NCI-H146 treated with DMSO at 0.1 percent for 48 hours (cell line): ENCODE measurements at regions not wholly inside any gene's neighbourhood (a gene's known extent, or its start where the extent isn't known, plus 50 kb on each side); places are given as distances from the start of the nearest gene placed in this dataset.
"Not testable (repeated sequence)": the region's sequence is repeated elsewhere in the genome, so short reads cannot be mapped to it uniquely, and the experiment has no call there.

Experiments used
- DNase-seq: peaks from one replicate; lab custom pipeline; 2025; ENCODE audit not compliant: unreplicated experiment; lab: John Stamatoyannopoulos, UW

DNA sequence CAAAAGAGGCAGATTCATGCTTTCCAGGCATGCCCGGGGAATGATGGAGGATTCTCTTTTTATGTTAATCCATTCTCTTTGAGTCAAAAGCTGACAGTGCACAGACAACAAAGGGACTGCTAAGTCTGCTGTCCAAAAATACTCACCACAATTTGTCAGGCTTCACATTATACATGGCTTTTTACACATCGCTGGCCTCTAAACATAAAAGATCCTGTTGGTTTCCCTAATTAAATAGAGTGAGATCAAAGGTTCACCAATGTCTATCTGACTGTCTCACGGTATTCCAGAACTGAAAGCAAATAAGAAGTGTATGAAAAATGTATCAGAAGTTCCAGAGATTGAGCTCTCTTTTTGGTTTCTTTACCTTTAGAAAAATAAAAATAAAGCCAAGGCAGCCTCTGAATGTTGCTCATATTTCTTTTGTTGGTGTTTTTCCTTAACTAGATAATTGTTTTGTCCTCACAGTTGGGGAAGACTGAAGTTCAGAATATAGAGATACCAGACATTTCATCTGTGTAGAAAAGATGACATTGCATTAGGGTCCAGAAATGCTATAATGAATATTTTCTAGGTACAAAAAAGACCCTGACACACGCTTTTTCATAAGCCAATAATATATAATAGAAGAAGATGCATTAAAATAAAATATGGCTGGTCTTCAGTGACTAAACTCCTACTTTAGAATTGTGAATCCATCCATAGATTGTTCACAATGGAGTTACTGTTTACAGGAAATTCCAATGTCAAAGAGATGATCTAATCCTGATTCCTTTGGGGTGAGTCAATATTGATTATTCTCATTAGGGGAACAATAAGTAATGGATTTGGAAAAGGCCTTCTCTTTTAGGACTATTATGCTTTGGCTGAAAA, 688.2 kb upstream of the CDH6 start:
- DNase-seq = peak; percentile 63

DNA sequence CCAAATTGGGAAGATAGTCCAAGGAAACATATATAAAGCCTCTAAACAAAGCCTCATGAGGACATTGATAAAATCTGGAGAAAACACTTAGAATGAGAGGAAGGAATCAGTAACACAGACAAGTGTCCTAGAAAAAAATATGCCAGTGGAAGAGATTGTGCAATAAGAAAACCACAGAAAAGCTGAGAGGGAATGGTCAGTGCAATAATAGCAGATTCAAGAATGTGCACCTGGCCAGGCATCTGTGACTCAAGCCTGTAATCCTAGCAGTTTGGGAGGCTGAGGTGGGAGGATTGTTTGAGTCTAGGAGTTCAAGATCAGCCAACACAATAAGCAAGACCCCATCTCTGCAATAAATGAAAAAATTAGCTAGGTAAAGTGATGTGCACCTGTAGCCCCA, 691.2 kb upstream of the CDH6 start:
- DNase-seq = no peak

DNA sequence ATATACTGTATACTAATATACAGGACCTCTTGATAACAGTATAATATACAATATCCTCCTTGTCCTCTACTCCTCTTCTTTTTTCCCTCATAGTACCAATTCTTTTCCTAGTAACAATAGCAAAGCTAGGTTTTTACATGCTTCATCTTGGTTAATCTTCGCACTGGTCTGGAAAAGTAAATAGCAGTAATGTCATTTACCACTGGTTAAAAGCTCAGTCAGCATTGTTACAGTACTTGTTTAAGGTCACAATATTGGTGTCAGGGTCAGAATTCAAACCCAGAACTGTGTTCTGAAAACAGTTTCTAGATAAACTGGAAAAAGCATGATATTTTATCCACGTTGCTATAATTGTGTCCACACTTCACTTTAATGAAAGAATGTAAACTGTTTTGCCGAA, 692.4 kb upstream of the CDH6 start:
- DNase-seq = no peak

DNA sequence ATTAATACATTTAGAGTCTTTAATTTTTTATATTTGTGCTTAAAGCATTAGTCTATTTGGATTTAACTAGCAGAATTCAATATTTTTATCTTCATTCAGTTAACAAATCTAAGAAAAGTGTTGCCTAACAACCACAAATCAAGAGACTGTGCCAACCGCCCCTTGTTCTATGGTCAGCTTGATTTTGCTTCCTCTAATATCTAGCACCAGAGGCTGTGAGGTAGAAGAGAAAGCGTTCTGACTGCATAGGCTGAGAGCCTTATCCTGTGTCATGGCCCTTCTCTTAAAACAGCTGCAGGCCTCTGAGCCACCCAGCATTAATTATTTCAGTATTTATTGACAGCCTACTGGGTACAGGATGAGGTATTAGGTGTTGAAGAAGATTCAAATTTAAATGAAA, 693.0 kb upstream of the CDH6 start:
- DNase-seq = no peak

DNA sequence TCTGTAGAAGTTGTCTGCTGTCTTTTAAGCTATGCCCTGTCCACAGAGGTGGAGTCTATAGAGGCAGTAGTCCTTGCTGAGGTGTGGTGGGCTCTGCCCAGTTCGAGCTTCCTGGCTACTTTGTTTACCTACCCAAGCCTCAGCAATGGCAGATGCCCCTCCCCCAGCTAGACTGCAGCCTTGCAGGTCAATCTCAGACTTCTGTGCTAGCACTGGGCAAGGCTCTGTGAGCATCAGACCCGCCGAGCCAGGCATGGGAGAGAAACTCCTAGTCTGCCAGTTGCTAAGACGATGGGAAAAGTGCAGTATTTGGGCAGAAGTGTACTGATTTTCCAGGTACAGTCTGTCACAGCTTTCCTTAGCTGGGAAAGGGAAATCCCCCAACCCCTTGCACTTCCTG, 694.1 kb upstream of the CDH6 start:
- no peak for DNase-seq

DNA sequence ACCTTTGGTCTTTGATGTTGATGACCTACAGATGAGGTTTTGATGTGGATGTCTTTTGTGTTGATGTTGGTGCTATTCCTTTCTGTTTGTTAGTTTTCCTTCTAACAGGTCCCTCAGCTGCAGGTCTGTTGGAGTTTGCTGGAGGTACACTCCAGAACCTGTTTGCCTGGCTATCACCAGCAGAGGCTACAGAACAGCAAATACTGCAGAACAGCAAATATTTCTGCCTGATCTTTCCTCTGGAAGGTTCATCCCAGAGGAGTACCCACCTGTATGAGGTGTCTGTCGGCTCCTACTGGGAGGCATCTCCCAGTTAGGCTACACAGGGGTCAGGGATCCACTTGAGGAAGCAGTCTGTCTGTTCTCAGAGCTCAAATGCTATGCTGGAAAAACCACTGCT, 694.5 kb upstream of the CDH6 start:
- DNase-seq = no peak

DNA sequence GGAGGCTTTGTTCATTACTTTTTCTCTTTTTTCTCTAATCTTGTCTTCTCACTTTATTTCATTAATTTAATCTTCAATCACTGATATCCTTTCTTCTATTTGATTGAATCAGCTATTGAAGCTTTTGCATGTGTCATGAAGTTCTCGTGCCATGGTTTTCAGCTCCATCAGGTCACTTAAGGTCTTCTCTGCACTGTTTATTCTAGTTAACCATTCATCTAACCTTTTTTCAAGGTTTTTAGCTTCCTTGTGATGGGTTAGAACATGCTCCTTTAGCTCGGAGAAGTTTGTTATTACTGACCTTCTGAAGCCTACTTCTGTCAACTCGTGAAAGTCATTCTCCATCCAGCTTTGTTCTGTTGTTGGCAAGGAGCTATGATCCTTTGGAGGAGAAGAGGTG, 695.0 kb upstream of the CDH6 start:
- not testable (repeated sequence) for DNase-seq

DNA sequence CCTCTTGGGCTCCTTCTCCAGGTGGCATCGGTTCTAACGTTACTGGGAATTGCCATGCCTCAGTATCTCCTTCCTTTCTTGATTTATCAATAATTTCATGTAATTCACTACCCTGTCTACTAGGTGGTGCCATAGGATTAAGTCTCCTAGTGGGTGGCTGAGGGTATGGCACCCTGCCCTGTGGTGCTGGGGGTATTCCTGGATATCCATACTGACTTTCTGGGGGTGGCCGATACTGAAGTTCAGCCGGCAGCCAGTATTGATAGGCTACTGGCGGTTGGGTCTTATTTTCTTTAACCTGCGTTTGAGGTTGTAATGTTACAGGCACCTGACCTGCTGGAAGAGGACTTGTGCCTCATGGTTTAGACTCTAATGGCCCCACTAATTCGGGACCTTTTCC, 699.4 kb upstream of the CDH6 start:
- not testable (repeated sequence) for DNase-seq

DNA sequence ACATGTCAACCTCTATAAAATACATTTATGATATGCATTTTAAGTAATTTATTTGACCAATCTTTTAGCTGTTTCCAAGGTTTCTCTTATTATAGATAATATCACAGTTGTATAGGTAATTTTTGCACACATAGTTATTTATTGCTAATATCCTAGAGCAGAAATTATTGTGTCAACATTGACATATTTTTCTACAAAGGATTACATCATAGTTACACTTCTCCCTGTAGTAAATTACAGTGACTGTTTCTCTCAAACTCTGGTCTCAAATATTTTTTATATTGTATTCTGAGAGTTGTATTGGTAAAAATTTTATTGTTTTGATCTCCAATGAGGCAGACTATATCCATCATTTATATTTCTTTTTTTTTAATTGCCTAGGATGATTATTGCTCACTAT, 714.4 kb upstream of the CDH6 start:
- no peak for DNase-seq

DNA sequence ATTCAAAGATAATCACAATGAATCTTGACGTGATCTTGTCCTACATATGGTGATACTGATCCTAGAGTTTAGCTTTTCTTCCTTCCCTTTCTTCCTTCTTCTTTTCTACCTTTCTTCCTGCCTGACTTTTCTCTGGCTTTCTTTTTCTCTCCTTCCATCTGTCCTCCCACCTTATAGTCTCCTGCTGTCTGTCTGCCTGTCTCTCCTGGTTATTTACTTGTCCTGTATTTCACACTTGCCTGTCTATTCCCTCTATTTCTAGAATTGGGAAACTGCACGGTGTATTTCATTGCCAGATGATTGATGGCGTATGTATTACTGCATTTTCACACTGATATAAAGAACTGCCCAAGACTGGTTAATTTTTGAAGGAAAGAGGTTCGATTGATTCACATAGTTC, 718.1 kb upstream of the CDH6 start:
- no peak for DNase-seq

DNA sequence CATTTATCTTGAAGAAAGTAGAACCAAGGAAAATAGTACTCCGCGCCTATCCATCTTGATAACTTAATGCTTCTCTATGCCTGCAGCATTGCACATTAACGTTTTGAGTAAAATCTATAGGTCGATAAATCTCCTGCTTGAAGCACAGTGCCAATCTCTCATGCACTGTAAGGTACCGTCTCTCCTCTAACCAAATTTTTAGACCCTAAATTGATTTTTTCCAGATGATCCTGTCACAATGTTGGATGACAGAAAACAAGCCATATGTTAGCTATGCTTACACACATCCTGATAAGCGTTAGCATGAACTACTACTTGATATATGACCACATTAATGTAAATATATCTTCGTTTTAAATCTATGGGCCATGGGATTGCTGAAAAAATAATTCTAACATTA, 723.8 kb upstream of the CDH6 start:
- DNase-seq = no peak

DNA sequence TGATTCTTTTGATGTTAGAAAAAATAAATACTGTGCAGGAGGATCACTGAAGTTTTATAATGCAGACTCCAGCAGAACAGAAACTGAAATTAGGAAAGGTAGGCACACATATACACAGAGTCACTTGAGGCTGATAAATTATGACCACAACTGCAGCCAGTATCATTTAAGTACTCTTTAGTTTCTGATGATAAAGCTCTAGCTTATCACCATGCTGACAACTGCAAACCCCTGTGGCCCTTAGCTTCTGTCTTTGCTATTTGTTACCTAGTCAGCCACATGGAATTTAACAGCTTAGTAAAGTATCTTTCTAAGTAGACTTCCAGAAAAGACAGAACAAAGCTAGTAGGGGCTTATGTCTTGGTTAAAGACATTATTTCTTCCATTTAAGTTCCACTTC, 734.8 kb upstream of the CDH6 start:
- DNase-seq = no peak

DNA sequence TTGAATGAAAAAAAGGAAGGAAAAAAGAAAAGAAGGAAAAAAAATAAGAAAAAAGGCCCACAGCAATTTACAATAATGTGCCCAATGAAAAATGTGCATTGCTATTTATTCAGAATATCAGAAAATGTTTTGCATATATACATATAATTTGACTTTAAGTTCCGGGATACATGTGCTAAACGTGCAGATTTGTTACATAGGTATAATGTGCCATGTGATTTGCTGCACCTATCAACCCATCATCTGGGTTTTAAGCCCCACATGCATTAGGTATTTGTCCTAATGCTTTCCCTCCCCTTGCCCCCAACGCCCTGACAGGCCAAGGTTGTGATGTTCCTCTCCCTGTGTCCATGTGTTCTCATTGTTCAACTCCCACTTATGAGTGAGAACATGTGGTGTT, 738.0 kb upstream of the CDH6 start:
- not testable (repeated sequence) for DNase-seq

DNA sequence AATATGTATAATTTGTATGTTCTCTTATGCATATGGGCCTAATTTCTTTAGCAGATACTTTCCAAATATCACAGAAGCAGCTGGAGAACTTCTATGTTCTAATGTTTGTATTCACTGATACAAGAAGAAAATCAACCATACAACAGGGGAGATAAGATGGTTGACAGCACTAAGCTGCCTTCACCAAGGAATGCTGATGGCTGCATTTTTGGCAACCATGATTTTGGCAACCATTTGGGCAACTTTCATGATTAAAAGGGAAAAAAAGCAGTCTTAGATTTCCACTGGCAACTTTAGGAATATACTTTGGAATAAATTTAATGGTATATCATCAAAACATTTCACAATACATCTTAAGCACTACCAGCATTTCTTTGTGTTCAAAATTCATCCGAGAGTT, 740.3 kb upstream of the CDH6 start:
- no peak for DNase-seq

DNA sequence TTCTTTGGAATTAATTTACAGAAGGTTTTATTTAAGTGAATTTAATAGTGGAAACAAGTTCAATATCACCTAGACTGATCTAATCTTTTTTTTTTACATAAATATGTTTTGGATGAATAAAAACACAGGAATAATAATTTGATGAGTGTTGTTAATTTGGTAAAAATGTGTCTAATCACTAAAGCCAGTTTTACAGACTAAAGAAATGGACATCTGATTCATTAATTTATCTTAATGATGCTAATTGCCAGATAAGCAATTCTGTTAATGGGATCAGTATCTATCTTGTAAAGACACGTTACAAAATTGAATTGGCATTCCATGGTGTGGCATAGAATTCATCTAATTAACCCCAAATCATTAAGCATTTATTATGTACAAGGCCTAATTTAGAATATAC, 743.3 kb upstream of the CDH6 start:
- DNase-seq = no peak

DNA sequence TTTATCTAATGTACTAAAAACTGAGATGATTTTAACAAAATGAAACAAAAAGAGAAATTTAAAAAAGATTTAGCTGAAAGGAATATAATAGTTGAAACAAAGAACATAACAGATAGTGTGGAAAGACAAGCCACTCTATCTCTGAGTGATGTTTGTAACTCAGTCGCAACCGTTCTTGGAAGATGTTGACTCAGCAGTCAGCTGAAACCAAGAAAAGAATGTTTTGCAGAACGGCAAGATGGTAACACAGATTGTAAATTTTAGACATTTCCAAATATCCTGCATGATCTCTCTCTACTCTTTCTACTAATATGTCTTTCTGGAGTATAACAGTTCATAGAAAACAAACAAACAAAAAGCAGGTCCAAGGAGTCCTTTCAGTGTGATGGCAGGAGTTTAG, 746.1 kb upstream of the CDH6 start:
- no peak for DNase-seq

DNA sequence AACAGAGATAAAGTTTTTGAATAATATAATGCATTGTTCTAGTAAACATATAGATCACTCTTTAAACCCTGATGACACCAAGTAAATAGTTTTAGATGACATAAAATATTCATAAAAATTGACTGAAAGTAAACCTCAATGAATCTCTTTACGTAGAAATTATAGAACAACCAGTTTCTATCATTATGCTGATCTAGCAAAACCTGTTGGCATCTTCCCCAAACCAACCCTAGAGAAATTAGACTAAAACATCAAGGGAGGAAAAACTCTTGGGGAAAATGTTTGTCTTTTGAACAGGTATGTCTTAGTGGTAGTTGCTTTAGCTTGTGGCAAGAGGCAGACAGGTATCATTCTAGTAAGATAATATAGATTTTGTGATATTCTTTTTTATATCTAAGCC, 747.0 kb upstream of the CDH6 start:
- DNase-seq = no peak

DNA sequence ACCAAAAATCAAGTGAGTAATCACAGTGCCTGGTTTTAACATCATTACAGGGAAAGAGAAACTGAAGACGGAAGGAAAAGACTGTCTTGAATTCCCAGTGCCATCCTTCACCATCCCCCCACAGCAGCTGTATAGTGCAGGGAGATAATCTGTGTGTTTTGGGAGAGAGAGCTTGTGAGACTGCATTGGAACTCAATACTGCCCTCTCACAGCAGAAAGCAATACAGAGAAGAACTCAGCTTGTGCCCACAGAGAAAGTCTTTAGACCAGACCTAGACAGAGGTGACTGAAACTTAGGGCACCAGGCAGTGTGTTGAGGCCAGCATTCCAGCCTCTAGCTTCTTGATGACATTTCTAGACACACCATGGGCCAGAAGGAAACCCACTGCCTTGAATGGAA, 754.7 kb upstream of the CDH6 start:
- DNase-seq = no peak

DNA sequence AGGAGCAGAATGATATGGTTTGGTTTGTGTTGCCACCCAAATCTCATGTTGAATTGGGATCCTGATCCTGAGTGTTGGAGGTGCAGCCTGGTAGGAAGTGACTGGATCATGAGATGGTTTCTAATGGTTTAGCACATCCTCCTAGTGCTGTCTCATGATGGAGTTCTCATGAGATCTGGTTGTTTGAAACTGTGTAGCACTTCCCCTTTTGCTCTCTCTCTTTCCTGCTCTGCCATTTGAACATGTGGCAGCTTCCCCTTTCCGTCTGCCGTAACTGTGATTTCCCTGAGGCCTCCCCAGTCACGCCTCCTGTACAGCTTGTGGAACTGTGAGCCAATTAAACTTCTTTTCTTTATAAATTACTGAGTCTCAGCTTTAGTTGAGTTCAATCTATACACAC, 756.8 kb upstream of the CDH6 start:
- no peak for DNase-seq

DNA sequence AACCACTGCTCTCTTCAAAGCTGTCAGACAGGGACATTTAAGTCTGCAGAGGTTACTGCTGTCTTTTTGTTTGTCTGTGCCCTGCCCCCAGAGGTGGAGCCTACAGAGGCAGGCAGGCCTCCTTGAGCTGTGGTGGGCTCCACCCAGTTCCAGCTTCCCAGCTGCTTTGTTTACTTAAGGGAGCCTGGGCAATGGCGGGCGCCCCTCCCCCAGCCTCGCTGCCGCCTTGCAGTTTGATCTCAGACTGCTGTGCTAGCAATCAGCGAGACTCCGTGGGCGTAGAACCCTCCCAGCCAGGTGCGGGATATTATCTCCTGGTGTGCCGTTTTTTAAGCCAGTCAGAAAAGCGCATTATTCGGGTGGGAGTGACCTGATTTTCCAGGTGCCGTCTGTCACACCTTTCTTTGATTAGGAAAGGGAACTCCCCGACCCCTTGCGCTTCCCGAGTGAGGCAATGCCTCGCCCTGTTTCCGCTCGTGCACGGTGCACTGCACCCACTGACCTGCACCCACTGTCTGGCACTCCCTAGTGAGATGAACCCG, 764.5 kb upstream of the CDH6 start:
- not testable (repeated sequence) for DNase-seq

DNA sequence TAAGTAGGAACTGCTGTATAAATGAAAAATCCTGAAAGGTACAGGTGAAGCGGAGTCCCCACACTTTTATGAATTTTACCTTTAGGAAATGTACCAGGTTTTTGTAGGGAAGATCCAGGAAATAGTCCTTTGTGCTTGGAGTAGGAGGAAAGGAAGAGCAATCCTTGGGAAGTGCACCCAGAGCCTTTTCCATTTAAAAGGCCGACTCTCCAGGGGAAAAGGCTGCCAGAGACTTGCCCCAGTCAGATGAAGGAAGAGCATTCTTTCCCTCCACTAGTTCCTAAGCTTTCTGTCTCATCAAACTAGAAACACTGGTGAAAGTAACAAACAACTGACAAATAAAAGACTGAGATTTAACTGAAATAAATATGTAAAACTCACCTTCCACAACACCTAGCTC, 779.4 kb upstream of the CDH6 start:
- DNase-seq = no peak

DNA sequence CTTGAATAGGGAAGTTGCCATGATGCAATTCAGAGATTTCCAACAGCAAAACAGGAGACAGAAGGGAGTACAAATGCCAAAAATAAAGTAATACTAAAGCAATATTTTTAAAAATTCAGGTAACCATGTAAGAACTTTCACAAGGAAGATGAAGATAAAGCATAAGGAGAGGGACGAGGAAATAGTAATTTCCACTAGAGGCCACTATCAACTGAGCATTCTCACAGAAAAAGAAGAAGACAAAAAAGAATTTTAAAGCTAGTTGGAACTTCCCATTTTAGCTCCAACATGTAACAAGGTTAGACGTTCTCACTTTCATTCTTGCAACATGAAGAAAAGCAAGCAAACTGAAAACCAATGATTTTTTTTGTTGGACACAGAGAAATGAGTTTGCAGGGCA, 779.9 kb upstream of the CDH6 start:
- no peak for DNase-seq

DNA sequence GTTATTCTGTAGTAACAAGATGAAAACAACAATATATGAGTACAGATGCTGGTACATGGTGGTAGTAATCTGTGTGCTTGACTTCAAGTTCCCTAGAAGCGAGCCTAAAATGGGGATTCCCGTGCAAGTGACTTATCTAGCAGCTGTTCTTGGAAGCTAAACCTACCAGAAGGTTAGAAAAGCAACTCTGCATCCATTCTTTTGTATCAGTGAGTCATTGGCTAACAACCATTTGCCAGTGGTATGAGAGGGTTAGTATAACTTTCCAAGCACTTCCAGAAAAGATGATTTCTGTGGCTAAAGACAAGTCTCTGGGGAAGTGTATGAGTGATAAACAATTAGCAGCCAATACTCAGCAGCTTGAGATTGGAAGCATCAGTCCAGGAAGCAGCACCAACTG, 787.7 kb upstream of the CDH6 start:
- DNase-seq = no peak
